NCI-H2171 treated with DMSO at 0.1 percent for 48 hours (cell line): ENCODE measurements at regions not wholly inside any gene's neighbourhood (a gene's known extent, or its start where the extent isn't known, plus 50 kb on each side); places are given as distances from the start of the nearest gene placed in this dataset.
"Not testable (repeated sequence)": the region's sequence is repeated elsewhere in the genome, so short reads cannot be mapped to it uniquely, and the experiment has no call there.

ENCODE experiments used
- DNase-seq: peaks from one replicate; lab custom pipeline; 2025; lab: John Stamatoyannopoulos, UW

GRCh38 chr10:43939389-43939938 is 290.8 kb upstream of the ZNF32 start:
- DNase-seq: no peak

DNA sequence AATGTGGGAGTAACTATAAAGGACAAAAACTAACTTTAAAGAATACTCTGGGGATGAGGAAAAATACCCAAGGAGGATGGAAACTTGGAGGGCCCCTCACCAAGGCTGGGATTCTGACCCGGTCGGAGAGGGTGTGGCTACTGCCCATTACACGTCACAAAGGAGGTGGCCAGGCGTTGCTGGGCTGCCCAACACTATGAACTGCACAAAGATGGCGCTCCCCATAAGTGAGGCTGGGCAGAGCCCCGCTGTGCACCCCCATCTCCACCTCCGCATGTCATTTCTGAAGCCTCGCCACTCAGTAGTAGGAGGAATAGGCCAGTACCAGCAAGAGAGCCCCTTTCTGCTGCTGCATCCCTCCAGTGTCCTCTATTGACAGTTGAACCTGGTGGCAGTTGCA is 290.1 kb upstream of the ZNF32 start:
- DNase-seq: no peak

- no peak for DNase-seq
These were observed 282.7 kb upstream of the ZNF32 start for GRCh38 chr10:43931308-43931930.

- no peak for DNase-seq
These were observed 282.1 kb upstream of the ZNF32 start for GRCh38 chr10:43930777-43931176.

DNA sequence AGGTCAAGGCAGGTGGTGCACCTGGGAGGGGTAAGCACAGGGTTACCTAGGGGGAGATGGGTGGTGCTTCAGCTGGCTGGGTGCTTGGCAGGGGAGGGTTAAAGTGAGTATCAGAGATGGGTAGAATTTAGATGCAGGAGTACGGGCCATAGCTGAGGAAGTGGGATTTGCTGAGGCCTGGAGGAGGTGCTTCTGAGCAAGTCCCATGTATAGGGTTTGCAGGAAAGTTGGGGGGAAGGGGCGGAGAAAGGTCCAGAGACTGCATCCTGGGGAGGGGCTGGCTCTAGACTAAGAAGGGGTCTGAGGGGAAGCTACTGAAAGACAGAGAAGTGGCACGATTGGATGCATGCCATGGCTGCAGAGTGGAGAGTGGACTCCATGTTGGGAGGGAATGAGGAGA is 281.6 kb upstream of the ZNF32 start:
- no peak for DNase-seq

- no peak for DNase-seq
These were observed 280.4 kb upstream of the ZNF32 start for GRCh38 chr10:43929122-43929521.

DNA sequence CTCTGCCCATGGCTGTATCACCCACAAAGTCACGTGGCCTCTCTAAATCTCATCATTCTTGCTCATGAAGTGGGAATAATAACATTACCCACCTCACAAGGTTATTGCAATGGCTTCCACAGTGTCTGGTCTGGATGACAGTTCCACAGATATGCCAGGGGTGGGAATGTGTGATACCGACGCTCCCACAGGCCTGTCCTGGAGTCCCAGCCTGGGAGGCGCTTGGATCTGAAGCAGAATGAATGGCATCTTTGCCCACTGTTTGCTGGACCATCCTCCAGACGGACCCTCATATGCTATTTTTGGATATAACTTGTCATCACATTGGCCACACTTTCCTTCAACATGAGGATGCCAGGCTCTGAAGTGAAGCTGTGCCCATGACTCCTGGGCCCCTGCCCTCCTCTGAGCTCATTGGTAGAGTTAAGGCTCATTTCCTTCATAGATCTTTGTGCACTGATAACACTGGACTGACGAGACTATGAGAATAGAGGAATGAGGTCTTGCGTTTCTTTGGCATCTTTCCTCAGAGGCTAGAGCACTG is 279.8 kb upstream of the ZNF32 start:
- no peak for DNase-seq

DNA sequence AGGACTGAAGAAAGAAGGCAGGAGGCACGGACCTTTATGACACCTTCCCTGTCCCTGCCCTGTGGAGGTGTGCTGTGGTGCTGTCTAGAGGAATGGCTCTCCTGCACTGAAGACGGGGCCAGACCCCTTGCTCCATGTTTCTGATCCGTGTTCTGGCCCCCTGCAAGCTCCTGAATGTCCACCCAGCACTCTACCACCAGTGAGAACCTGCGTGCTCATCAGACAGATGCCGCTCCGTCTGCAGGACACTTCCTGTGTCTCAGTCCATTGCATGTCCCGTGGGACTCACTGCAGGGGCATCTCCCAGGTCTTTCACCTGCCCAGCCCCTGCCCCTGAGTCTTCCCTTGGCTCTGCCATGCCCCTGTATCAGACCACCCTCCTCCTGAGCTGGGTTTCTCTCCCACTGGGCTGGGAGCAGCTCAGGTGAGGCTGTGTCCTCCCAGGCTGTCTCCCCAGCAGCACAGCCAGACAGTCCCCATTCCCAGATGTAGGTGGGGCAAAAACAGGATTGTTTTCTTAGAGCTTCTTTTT is 278.3 kb upstream of the ZNF32 start:
- no peak for DNase-seq

DNA sequence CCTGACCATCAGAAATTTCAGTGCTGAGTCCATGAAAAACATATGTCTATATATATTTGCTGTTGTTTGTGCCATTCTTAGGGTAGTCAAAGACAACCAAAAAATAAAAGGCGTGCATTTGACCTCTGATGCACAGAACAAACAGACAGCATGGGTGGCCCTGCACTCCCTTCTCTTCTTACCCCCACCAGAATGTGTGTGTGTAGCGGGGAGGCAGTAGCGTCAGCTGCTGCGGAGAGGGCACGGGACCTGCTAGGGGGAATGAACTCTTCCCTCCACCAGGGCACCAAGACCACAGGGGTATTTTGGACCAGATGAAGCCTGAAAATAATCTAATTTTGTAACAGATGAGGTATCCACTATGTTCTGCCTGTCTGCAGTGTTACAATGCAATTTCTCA is 277.7 kb upstream of the ZNF32 start:
- DNase-seq: no peak

- no peak for DNase-seq
These were observed 277.1 kb upstream of the ZNF32 start for GRCh38 chr10:43925793-43926192.

GRCh38 chr10:43923328-43923727 is 274.6 kb upstream of the ZNF32 start:
- no peak for DNase-seq

DNA sequence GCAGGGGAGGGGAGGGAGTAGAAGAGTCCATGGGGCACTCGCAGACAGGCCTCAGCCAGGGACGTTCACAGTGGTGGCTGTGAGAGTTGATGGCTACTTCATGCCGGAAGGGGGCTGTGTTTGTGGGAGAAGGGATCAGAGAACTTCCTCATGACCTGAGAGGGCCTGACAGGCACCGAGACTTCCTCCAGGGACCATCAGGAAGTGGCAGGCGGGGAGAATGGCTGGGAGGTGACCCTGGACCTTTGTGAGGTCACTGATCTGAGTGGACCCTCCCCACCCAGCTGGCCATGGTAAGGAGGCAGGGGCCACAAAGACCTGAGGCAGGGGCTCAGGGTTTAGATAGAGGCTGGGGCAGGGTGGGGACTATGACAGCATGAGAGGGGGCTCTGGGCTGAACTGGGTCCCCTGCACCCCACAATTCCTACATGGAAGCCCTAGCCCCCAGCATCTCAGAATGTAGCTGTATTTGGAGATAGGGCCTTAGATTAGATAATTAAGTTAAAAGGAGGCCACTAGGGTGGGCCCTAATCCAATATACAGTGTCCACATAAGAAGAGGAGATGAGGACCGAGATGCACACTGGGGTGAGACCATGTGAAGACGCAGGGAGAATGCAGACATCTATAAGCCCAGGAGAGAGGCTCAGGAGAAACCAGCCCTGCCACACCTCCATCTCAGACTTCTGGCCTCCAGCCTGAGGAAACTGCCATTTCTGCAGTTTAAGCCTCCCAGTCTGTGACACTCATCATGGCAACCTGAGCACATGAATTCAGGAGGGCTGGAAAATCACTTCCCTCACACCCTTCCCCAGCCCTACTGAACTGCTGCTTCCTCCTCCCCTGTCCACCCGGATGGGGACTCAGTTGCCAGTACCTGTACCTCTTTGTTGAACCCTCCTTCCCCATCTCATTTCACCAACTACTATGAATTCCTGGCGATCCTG is 273.9 kb upstream of the ZNF32 start:
- DNase-seq: no peak

- DNase-seq: no peak
These were observed 273.2 kb upstream of the ZNF32 start for GRCh38 chr10:43921881-43922280.

DNA sequence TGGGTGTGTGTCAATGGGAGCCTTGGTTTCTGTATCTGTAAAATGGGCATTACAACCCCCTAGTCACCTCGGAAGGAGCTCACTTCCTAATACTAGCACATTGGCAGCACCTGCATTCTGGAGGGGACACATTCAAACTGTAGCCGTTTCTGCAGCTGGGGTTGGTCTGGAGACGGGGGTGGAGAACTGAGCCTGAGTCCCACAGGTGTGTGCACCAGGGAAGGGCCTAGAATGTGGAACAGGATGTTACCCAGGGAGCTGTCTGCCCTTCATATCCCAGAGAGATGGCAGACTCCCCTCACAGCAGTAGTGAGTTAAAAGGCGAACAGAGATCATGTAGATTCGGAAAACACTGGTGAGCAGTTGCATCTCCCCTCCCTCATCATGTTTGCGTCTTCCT is 272.8 kb upstream of the ZNF32 start:
- DNase-seq: no peak

- DNase-seq: not testable (repeated sequence)
These were observed 271.6 kb upstream of the ZNF32 start for GRCh38 chr10:43920236-43920758.

DNA sequence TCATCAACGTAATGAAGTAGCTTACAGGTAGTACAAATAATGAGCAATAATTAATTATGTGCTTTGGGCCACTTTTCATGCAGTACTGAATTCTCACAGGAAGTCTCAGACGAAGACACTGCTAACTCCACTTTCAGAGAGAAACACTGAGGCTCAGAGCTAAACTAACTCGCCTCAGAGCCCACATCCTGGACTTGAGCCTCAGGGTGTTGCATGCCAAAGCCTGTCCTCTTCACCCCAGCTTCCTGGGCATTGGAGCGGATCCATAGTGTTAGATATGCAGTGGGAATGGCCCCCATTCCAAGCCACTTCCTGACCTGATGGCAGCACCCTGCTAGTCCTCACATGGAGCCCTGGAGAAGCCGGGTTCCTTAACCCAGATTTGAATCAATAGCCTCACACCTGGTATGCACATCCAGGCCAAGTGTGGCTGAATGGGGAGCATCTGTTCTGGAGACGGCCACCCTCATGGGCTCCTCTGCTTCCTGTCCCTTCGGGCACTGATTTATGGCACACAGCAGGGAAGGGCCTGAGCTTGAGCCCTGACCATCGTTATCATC is 265.1 kb upstream of the ZNF32 start:
- DNase-seq: no peak

GRCh38 chr10:43912469-43912868 is 263.8 kb upstream of the ZNF32 start:
- DNase-seq: no peak

GRCh38 chr10:43906490-43906889 is 257.8 kb upstream of the ZNF32 start:
- no peak for DNase-seq

DNA sequence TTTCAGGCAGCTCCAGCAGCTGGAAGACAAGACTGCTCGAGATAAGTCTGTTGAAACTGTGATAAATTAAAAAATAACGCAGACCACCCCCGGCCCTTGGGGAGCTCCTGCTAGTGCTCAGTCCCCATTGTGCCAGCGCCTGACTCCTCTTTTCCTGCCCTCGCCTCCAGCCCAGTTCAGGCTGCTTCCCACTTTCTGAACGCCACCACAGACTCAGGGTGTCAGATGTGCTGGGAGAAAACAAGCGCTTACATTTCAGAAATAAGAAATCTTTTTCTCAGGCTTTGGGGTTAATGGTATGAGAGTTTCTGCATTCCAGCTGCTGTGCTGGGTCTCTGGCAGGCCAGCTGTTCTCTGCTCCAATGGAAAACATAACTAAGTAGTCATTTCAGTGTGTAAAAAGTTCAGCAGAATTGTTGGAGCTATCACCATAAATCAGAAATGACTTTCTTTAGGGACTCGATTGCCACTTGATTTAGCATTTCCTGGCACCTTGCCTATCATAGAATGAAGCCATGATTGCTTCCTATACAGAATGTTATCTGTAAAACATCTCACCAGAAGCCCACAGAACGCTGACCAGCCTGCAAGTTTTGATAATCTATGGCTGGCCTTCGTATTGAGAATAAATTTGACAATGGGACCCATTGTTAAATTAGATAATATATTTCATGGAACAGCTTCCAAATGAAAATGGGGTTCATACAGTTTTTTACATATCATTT is 257.0 kb upstream of the ZNF32 start:
- no peak for DNase-seq

GRCh38 chr10:43904844-43905243 is 256.2 kb upstream of the ZNF32 start:
- no peak for DNase-seq

GRCh38 chr10:43904301-43904700 is 255.6 kb upstream of the ZNF32 start:
- DNase-seq: no peak
